ENCODE measurements at regions not wholly inside any gene's neighbourhood (a gene's known extent, or its start where the extent isn't known, plus 50 kb on each side); places are given as distances from the start of the nearest gene placed in this dataset.

GRCh38 chr3:18295171-18295920, 129.8 kb downstream of the SATB1 start:
- intact Hi-C loops (cut with DNase I) = no loop called here
- Histone ChIP-seq H3K27ac (no peak overlapping the region), H3K9me3 (no peaks in the 10 kb centered on the region), H3K4me3 (replicated peaks in 1 of 3) (no peak overlapping the region), H3K36me3 (no peaks in the 10 kb centered on the region), H3K27me3 (no peaks in the 10 kb centered on the region), H3K4me1 (no peaks in the 10 kb centered on the region)
- TF ChIP-seq CTCF (IDR thresholded peaks at IDR 0.05) (no peak), POLR2A (IDR thresholded peaks at IDR 0.05) (no peak)
- WGBS, 2 donors = 30 to 61% methylated on average over 1 to 2 of the region's 2 CpGs
- DNase-seq = no peak

GRCh38 chr3:18290157-18290556, 135.0 kb downstream of the SATB1 start:
- intact Hi-C loops (cut with DNase I) = no loop called here
- TF ChIP-seq CTCF (IDR thresholded peaks at IDR 0.05) (no peak), POLR2A (IDR thresholded peaks at IDR 0.05) (no peak)
- Histone ChIP-seq H3K4me3 (replicated peaks in 1 of 3) (no peak overlapping the region), H3K9me3 (no peaks in the 10 kb centered on the region), H3K4me1 (no peaks in the 10 kb centered on the region), H3K36me3 (no peaks in the 10 kb centered on the region), H3K27me3 (no peaks in the 10 kb centered on the region), H3K27ac (no peak overlapping the region)
- no peak for DNase-seq

GRCh38 chr3:18288243-18288642, 136.9 kb downstream of the SATB1 start:
- TF ChIP-seq POLR2A (IDR thresholded peaks at IDR 0.05) (no peak), CTCF (IDR thresholded peaks at IDR 0.05) (no peak)
- 54 to 66% methylated on average over 3 of the region's 3 CpGs for WGBS, 2 donors
- Histone ChIP-seq H3K9me3 (no peaks in the 10 kb centered on the region), H3K36me3 (no peaks in the 10 kb centered on the region), H3K27me3 (no peaks in the 10 kb centered on the region), H3K27ac (no peak overlapping the region), H3K4me1 (no peaks in the 10 kb centered on the region), H3K4me3 (replicated peaks in 1 of 3) (no peak overlapping the region)
- intact Hi-C loops (cut with DNase I) = no loop called here
- no peak for DNase-seq

DNA sequence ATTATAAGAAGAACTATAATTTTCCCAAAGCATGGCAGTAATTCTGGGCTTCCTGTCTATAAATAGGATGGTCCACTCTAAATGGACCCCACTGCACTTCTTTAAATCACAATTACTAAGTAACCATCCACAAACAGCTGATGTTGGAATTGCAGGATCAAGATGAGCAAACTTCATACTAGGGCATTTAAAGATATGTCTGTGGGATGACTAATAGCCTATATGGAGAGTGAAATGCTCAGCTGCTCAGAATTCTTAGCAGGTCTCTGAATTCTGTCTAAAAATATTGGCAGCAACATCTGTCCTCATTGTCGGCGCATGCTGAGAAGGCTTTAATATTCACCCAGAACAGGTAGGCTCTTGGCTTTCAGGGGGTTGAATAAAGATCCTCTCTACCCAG, 140.4 kb downstream of the SATB1 start:
- H3K4me3 ChIP-seq (replicated peaks in 1 of 3) = no peak overlapping the region
- H3K27me3 ChIP-seq = no peaks in the 10 kb centered on the region
- no peaks in the 10 kb centered on the region for H3K4me1 ChIP-seq
- H3K27ac ChIP-seq = no peak overlapping the region
- intact Hi-C loops (cut with DNase I) = no loop called here
- no peak for DNase-seq
- WGBS, 2 donors = 94 to 98% methylated on average over 2 of the region's 2 CpGs
- TF ChIP-seq POLR2A (IDR thresholded peaks at IDR 0.05) (no peak), CTCF (IDR thresholded peaks at IDR 0.05) (no peak)
- no peaks in the 10 kb centered on the region for H3K9me3 ChIP-seq
- no peaks in the 10 kb centered on the region for H3K36me3 ChIP-seq

GRCh38 chr3:18283680-18284079, 141.5 kb downstream of the SATB1 start:
- H3K27me3 ChIP-seq = no peaks in the 10 kb centered on the region
- no peaks in the 10 kb centered on the region for H3K9me3 ChIP-seq
- no peaks in the 10 kb centered on the region for H3K36me3 ChIP-seq
- no peak overlapping the region for H3K27ac ChIP-seq
- intact Hi-C loops (cut with DNase I) = no loop called here
- WGBS, 2 donors = 66 to 68% methylated on average over 2 of the region's 2 CpGs
- H3K4me3 ChIP-seq (replicated peaks in 1 of 3) = no peak overlapping the region
- no peak for DNase-seq
- TF ChIP-seq POLR2A (IDR thresholded peaks at IDR 0.05) (no peak), CTCF (IDR thresholded peaks at IDR 0.05) (no peak)
- no peaks in the 10 kb centered on the region for H3K4me1 ChIP-seq
